Epithelial cell of proximal tubule (primary cell): ENCODE measurements at regions not wholly inside any gene's neighbourhood (a gene's known extent, or its start where the extent isn't known, plus 50 kb on each side); places are given as distances from the start of the nearest gene placed in this dataset.
"Not testable (repeated sequence)": the region's sequence is repeated elsewhere in the genome, so short reads cannot be mapped to it uniquely, and the experiment has no call there.

Experiments used
- DNase-seq: peaks from one replicate; pipeline ENCODE4 v3.0.0-alpha.2; 2011; ENCODE audit warnings: low read depth
- H3K4me3 ChIP-seq: 2 replicates; pipeline ENCODE4 v1.5.1; 2011; ENCODE audit warnings: low read depth, mild to moderate bottlenecking, low read length
- TF ChIP-seq, protein P1 (sequence below): conservative IDR thresholded peaks from 2 replicates; pipeline ENCODE4 v1.5.1; 2012; ENCODE audit warnings: low read depth, mild to moderate bottlenecking, low read length

DNA sequence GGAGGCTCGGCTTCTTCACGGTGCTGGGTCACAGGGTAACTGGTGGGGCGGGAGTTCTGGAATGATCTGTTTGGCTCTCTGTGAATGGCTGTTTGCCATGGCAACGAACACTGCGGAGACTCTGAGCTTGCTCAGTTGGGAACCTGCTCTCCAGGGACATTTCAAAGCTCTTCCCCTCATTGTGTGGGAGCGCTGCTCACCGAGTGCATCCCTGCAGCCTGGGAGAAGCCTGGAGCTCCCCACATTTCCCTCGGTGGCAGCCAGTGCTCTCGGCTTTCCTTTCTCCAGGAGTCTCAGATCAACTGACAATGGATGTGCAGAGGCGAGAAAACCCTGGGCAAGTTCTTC lies 57.6 kb upstream of the CACUL1 start:
- DNase-seq, result no peak
- TF ChIP-seq, protein P1, sequence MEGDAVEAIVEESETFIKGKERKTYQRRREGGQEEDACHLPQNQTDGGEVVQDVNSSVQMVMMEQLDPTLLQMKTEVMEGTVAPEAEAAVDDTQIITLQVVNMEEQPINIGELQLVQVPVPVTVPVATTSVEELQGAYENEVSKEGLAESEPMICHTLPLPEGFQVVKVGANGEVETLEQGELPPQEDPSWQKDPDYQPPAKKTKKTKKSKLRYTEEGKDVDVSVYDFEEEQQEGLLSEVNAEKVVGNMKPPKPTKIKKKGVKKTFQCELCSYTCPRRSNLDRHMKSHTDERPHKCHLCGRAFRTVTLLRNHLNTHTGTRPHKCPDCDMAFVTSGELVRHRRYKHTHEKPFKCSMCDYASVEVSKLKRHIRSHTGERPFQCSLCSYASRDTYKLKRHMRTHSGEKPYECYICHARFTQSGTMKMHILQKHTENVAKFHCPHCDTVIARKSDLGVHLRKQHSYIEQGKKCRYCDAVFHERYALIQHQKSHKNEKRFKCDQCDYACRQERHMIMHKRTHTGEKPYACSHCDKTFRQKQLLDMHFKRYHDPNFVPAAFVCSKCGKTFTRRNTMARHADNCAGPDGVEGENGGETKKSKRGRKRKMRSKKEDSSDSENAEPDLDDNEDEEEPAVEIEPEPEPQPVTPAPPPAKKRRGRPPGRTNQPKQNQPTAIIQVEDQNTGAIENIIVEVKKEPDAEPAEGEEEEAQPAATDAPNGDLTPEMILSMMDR, result no peak
- H3K4me3 ChIP-seq, result no peak overlapping the region

DNA sequence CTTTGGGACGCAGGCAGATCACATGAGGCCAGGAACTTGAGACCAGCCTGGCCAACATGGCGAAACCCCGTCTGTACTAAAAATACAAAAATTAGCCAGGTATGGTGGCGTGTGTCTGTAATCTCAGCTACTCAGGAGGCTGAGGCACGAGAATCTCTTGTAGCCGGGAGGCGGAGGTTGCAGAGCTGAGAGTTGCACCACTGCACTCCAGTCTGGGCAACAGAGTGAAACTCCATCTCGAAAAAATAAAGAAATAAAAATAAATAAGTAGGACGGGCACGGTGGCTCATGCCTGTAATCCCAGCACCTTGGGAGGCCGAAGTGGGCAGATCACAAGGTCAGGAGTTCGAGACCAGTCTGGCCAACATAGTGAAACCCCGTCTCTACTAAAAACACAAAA lies 58.2 kb upstream of the CACUL1 start:
- DNase-seq, H3K4me3 ChIP-seq: not testable (repeated sequence)

DNA sequence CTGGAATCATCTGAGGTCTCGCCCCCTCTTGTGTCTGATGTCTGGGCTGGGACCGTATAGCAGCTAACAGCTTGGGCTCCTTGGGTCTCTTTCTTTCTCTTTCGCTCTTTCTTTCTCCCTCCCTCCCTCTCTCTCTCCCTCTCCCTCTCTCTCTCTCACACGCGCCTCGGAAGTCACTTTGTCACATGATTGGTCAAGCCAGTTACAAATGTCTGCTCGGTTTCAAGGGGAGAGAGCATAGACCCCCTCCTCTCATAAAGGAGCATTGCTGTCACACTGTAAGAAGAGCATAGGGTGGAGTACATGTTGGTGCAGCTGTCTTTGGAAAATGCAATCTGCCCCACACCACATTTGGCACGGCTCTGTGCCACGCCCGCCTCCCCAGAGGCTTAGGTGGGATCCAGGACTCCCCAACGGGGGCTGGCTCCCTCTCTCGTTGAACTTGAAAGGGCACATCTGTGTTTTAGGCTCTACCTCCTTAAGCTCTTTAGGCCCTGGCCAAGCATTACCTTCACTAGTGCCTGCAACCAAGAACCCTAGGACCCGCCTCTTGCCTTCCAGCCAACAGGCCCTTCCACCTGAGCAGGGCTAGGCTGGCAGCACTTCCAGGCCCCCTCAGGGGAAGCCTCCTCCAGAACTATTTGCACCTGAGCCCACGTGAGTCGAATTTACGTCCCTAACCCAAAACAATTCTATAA lies 61.9 kb upstream of the CACUL1 start:
- no peak overlapping the region for H3K4me3 ChIP-seq
- TF ChIP-seq, protein P1, result no peak
- no peak for DNase-seq

DNA sequence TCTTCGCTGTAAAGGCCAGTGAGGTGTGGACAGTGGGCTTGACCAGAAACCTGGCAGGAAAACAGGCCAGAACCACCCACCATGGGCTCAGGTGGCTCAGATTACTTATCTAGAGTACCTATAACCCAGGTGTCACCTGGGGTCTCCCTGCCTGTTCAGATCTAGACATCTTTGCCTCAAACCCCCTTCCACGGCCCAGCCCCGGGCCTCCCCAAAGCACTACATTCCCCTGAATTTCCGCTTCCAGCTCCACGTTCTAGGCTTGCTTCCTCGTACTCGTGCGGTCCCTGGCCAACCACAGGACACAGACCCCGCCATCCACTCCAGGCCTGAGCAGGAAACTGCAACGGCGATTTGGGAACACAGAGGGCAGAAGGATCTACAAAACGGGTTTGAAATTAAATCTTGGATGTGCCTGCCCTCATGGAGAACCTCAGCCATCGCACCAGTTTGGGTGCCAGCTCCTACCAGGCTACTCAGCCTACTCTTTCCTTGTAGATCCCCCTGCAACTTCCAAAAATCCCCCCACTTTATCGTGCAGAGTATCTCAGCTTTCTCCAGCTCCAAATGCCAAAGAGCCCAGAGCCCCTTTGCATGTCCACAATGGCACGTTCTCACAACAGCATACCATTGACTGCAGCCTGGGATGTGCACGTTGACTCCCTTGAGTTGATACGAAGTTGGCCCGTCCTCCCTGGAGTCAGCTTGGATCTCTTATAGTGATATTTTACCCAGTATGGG lies 62.7 kb upstream of the CACUL1 start:
- DNase-seq, result no peak
- TF ChIP-seq, protein P1, result no peak
- H3K4me3 ChIP-seq, result no peak overlapping the region

DNA sequence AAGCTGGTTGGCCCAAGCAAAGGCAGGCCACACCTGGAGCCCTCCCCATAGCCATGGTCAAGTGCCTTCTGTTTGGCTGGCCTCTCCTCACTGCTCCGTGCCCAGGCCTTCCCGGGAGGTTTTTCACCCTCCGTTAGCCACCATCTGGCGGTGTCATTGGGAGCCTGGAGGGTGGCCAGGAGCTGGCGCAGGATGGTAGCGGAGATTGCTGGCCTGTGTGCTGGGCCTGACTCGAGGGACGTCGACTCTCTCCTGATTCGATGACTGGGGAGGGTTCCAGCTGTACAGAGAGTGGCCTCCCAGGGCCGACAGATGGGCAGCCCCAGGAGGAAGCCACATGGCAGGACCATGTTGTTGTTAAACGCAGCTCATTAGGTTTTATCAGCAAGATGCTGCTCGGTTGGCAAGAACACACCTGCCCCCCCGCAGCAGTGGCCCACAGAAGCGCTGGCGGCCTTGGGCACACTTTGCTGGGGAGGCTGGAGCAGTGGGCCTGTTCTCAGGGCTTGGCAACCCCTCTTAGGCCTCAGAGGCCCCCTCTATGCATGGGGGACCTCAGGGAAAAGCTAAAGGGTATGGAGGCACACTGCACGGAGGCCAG lies 64.0 kb upstream of the CACUL1 start:
- no peak overlapping the region for H3K4me3 ChIP-seq
- DNase-seq, result no peak
- TF ChIP-seq, protein P1, result no peak

DNA sequence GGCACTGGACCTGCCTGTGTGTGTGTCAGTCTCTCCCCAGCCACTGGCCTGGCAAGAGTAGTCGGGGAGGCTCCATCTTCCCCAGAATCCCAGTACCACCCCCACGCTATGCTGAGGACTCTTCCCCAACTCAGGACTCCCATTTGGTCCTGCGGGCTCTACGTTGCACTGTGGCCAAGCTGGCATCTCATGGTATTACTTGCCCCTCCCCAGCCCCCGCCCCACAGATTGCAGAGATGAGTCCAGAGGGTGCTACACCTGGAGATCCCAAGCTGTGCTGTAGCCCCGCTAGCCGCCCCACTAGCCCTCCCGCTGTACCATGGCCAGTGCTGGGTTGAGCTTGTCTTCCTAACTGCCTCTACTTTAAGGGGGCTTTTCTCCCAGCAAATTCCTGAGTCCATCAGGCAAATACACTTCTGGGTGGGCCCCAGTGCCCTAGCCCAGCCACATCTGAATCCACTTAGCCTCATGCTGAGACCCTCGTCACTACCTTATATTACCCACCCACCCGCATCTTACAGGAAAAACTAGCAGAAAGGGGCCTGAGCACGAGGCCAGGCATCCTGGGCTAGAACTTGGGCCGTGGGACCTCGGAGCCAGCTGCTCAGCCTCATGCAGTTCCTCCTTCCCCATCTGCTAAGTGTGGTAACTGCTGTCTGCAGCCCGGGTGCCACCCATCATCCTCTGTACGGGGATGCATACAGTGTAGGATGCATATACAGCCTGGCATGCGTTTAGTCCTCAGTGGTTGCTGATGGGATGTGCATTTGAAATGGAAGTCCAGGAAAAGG lies 65.8 kb upstream of the CACUL1 start:
- TF ChIP-seq, protein P1, result no peak
- no peak for DNase-seq
- H3K4me3 ChIP-seq, result no peak overlapping the region
